ENCODE measurements at regions not wholly inside any gene's neighbourhood (a gene's known extent, or its start where the extent isn't known, plus 50 kb on each side); places are given as distances from the start of the nearest gene placed in this dataset.

DNA sequence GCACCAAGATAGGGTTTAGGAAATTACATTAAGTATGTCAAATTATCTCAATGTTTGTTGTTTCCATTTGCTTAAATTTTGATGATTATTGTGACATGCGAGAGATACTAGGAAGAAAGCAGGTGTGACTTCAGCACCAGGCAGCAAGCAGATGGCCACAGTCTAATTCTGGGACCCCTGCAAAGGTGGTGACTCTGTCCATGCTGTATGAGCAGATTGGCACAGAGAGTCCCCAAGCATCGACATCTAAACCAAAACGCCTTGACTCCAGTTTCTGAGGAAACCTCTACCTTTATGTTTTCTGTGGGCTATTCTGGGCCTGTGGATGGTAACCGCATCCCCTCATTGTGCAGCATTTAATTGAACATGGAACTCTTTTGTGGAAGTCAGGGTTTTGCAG, 670.1 kb upstream of the TMEM132C start:
- CTCF ChIA-PET: no interaction called here
- H2AFZ ChIP-seq (ENCODE audit: low read length): no peak overlapping the region
- H3K9me3 ChIP-seq (ENCODE audit: low read length): no peaks in the 10 kb centered on the region
- no peak overlapping the region for H3K27ac ChIP-seq (ENCODE audit: low read length)
- H3K27me3 ChIP-seq (ENCODE audit: low read length): peaks cover 3% of the 10 kb centered on the region; the same call in 1 of the 2 replicates
- H3K79me2 ChIP-seq (ENCODE audit: low read length): no peaks in the 10 kb centered on the region
- BruUV-seq (replicated peaks): no TSS peak
- no peaks in the 10 kb centered on the region for H3K9me2 ChIP-seq (replicated peaks; ENCODE audit: low read length)
- no peaks in the 10 kb centered on the region for H3K36me3 ChIP-seq (ENCODE audit: low read depth, low read length)
- no peak overlapping the region for H3K4me2 ChIP-seq (ENCODE audit: low read length)
- H4K20me1 ChIP-seq (ENCODE audit: low read length): no peaks in the 10 kb centered on the region
- H3K9ac ChIP-seq (ENCODE audit: low read length): no peak overlapping the region
- H3K4me3 ChIP-seq (ENCODE audit: low read length): no peak overlapping the region
- intact Hi-C loops (cut with micrococcal nuclease): no loop called here
- peaks cover 12% of the 10 kb centered on the region for H3K4me1 ChIP-seq (ENCODE audit: insufficient read depth, low read length)
- POLR2A ChIA-PET (ENCODE audit: unreplicated experiment): no interaction called here
- H3F3A ChIP-seq (ENCODE audit: low read length, unreplicated experiment): no peaks in the 10 kb centered on the region
- DNase-seq (no peak), ATAC-seq (no peak)
- TF ChIP-seq EZH2phosphoT487 (IDR thresholded peaks at IDR 0.05; ENCODE audit: borderline replicate concordance, low read length): no peak
- TF ChIP-seq, protein P1, sequence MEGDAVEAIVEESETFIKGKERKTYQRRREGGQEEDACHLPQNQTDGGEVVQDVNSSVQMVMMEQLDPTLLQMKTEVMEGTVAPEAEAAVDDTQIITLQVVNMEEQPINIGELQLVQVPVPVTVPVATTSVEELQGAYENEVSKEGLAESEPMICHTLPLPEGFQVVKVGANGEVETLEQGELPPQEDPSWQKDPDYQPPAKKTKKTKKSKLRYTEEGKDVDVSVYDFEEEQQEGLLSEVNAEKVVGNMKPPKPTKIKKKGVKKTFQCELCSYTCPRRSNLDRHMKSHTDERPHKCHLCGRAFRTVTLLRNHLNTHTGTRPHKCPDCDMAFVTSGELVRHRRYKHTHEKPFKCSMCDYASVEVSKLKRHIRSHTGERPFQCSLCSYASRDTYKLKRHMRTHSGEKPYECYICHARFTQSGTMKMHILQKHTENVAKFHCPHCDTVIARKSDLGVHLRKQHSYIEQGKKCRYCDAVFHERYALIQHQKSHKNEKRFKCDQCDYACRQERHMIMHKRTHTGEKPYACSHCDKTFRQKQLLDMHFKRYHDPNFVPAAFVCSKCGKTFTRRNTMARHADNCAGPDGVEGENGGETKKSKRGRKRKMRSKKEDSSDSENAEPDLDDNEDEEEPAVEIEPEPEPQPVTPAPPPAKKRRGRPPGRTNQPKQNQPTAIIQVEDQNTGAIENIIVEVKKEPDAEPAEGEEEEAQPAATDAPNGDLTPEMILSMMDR (conservative IDR thresholded peaks at IDR 0.05; ENCODE audit: low read depth, low read length): no peak
- TF ChIP-seq EZH2 (IDR thresholded peaks at IDR 0.05; ENCODE audit: low read length, unreplicated experiment): no peak

DNA sequence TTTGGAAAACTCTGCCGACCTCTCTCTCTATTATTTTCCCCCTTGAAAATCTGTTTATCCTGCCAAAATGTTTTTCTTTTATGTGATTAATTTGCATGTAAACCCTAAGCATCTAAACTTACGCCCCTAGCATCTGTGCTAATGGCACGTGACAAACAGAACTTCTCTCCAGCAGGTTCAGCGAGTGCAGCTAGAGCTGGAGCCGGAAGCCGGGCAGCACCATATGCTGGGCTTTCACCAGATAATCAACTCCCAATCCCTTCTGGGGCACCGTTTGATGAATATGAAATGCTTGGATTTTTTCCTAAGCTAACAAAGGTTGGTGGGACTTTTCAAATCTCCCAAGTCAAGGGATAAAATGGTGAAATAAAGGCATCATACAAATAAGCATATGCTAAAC, 667.5 kb upstream of the TMEM132C start:
- H3K9me2 ChIP-seq (replicated peaks; ENCODE audit: low read length): no peaks in the 10 kb centered on the region
- ATAC-seq (no peak), DNase-seq (no peak)
- intact Hi-C loops (cut with micrococcal nuclease): no loop called here
- H3K4me2 ChIP-seq (ENCODE audit: low read length): no peak overlapping the region
- no peak for TF ChIP-seq EZH2 (IDR thresholded peaks at IDR 0.05; ENCODE audit: low read length, unreplicated experiment)
- TF ChIP-seq EZH2phosphoT487 (IDR thresholded peaks at IDR 0.05; ENCODE audit: borderline replicate concordance, low read length): no peak
- TF ChIP-seq, protein P1 (conservative IDR thresholded peaks at IDR 0.05; ENCODE audit: low read depth, low read length): no peak
- POLR2A ChIA-PET (ENCODE audit: unreplicated experiment): no interaction called here
- H3K9me3 ChIP-seq (ENCODE audit: low read length): no peaks in the 10 kb centered on the region
- CTCF ChIA-PET: interaction anchor here (0.6 kb wide), 1 partner anchor 12 kb away, joined by 3 read pairs; no protein-coding TSS in a partner anchor
- no peak overlapping the region for H3K27ac ChIP-seq (ENCODE audit: low read length)
- H2AFZ ChIP-seq (ENCODE audit: low read length): peak overlapping the region; percentile 64; the same call in 1 of the 2 replicates
- H3K36me3 ChIP-seq (ENCODE audit: low read depth, low read length): no peaks in the 10 kb centered on the region
- H3K27me3 ChIP-seq (ENCODE audit: low read length): no peaks in the 10 kb centered on the region
- no peaks in the 10 kb centered on the region for H3F3A ChIP-seq (ENCODE audit: low read length, unreplicated experiment)
- no peaks in the 10 kb centered on the region for H4K20me1 ChIP-seq (ENCODE audit: low read length)
- peaks cover 12% of the 10 kb centered on the region for H3K4me1 ChIP-seq (ENCODE audit: insufficient read depth, low read length)
- no TSS peak for BruUV-seq (replicated peaks)
- H3K9ac ChIP-seq (ENCODE audit: low read length): no peak overlapping the region
- no peak overlapping the region for H3K4me3 ChIP-seq (ENCODE audit: low read length)
- H3K79me2 ChIP-seq (ENCODE audit: low read length): no peaks in the 10 kb centered on the region

DNA sequence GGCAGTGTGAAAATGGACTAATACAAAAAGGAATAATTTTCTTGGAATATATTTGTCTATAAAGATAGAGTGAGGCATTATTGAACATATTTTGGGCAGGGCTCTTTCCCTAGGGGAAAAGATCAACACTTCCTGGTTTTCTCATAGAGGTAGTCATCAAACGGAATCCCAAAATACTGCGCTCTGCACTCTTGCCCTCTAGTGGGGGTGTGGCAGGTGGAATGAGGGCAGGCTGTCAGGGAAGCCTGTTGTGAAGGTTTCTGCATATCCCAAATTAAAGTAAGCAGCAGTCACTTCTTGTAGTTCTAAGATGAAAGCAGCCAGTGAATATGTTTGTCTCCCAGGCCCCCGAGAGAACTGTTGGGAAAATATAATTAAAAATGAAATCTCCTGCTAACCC, 666.8 kb upstream of the TMEM132C start:
- Histone ChIP-seq H3K4me1 (ENCODE audit: insufficient read depth, low read length) (peaks cover 12% of the 10 kb centered on the region), H3K9ac (ENCODE audit: low read length) (no peak overlapping the region), H3K4me3 (ENCODE audit: low read length) (no peak overlapping the region), H3K27ac (ENCODE audit: low read length) (no peak overlapping the region; the same call in 1 of the 2 replicates), H3K9me3 (ENCODE audit: low read length) (no peaks in the 10 kb centered on the region), H3K36me3 (ENCODE audit: low read depth, low read length) (no peaks in the 10 kb centered on the region), H2AFZ (ENCODE audit: low read length) (peak overlapping the region; percentile 64), H3K79me2 (ENCODE audit: low read length) (no peaks in the 10 kb centered on the region), H3K27me3 (ENCODE audit: low read length) (no peaks in the 10 kb centered on the region), H3K9me2 (replicated peaks; ENCODE audit: low read length) (no peaks in the 10 kb centered on the region), H4K20me1 (ENCODE audit: low read length) (no peaks in the 10 kb centered on the region), H3K4me2 (ENCODE audit: low read length) (peak overlapping the region; percentile 7; the same call in 1 of the 2 replicates), H3F3A (ENCODE audit: low read length, unreplicated experiment) (no peaks in the 10 kb centered on the region)
- no peak for TF ChIP-seq EZH2phosphoT487 (IDR thresholded peaks at IDR 0.05; ENCODE audit: borderline replicate concordance, low read length)
- TF ChIP-seq, protein P1 (conservative IDR thresholded peaks at IDR 0.05; ENCODE audit: low read depth, low read length): peak; percentile 66
- no peak for TF ChIP-seq EZH2 (IDR thresholded peaks at IDR 0.05; ENCODE audit: low read length, unreplicated experiment)
- BruUV-seq (replicated peaks): no TSS peak
- DNase-seq (peak; percentile 76), ATAC-seq (0 out of 2 replicates have a peak, but pooled peaks have one; percentile 38)
- CTCF ChIA-PET: no interaction called here
- intact Hi-C loops (cut with micrococcal nuclease): no loop called here
- POLR2A ChIA-PET (ENCODE audit: unreplicated experiment): no interaction called here

All from PC-3 (cell line).